ENCODE measurements at regions not wholly inside any gene's neighbourhood (a gene's known extent, or its start where the extent isn't known, plus 50 kb on each side); places are given as distances from the start of the nearest gene placed in this dataset.

DNA sequence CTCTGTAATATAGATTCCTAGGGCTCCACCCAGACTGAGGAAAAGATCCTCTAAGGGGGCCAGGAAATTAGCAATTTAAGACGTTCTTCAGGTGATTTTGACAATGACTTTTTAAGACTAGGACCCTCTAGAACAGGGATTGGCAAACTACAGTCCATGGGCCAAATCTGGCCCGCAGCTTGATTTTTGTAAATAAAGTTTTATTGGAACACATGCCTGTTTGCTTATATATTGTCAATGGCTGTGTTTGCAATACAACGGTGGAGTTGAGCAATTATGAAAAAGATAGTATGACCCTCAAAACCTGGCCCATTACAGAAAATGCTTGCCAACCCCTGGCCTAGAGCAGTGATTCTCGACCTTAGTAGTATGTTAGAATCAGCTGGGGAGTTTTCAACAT, 181.9 kb downstream of the SOX9 start:
- DNase-seq (ENCODE audit: low read depth), result no peak

DNA sequence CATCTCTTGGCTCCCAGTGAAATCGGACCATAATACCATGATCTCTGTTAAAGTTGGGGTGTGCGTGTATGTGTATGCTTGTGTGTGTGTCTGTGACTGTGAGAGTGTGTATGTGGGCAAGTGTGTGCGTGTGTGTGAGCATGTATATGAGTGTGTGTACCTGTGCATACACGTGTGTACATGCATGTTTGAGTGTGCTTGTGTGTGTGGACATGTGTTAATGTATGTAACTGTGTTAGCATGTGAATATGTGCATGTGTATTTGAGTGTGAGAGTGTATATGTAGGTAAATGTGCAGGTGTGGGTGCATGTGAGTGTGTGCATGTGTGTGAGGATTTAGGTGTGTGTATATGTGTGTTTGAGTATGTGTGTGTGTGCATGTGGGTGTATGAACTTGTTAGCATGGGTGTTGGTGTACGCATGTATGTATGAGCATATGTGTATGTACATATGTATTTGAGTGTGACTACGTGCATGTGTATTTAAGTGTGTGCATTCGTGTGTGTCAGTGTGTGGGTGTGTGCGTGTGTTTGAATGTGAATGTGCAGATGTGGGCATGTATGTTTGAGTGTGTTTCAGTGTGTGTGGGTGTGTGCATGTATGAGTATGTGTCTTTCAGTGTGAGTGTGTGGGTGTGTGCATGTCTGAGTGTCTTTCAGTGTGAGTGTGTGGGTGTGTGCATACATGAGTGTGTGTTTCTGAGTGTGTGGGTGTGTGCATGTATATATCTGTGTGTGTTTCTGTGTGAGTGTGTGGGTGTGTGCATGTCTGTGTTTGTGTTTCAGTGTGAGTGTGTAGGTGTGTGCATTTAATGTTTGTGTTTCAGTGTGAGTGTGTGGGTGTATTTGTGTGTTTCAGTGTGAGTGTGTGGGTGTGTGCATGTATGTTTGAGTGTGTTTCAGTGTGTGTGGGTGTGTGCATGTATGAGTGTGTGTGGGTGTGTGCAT, 183.2 kb downstream of the SOX9 start:
- no peak for DNase-seq (ENCODE audit: low read depth)

DNA sequence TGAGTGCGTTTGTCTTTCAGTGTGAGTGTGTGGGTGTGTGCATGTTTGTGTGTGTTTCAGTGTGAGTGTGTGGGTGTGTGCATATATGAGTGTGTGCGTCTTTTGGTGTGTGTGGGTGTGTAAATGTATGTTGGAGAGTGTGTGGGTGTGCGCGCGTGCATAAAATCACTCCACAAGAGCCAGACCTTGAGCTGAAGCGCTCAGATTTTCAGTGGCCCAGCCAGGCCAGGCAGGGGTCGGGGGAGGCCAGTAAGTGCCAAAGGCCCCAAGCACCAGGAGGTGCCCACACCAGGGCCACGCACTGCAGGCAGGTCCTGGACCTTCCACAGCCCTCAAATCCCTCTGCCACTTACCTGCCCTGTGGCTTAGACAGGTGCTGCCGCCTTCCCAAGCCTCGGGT, 184.0 kb downstream of the SOX9 start:
- DNase-seq (ENCODE audit: low read depth), result no peak

GRCh38 chr17:72305472-72305871, 184.7 kb downstream of the SOX9 start:
- DNase-seq (ENCODE audit: low read depth), result no peak

DNA sequence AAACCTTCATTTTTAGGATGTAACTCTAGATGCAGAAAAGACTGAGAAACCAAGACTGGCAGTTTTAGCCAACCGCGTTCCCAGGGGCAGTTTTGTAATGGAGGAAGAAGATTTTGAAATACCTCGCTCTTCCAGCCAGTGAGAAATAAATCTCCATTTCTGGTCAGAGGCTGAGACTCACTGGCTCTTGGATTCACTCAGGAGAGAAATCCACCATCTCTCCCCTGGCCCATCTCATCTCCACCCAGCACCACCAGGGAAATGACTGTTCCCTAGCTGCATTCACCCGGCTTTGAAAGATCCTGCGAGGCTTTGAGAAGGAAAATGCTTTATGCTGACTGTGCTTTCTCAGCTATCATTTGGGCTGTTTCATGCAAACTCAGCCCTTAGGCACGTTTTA, 185.2 kb downstream of the SOX9 start:
- no peak for DNase-seq (ENCODE audit: low read depth)

DNA sequence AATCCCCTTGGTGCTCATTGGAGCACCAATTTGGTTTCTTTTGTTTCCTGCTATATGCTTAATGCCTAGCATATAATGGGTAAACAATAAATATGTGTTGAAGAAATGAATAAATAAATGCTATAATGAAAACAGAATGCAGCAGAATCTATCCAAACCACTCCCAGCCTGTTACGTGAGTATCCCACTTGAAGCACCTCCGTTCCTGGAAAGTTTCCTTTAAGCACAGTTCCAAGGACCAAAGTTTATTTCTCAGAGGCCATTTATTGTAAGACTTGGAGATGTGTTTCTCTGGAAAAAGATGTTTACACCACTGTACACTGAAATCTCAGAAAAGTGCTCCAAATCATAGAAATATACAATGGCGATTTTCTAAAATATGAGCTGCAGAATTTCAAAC, 187.0 kb downstream of the SOX9 start:
- no peak for DNase-seq (ENCODE audit: low read depth)

GRCh38 chr17:72308744-72309385, 188.0 kb downstream of the SOX9 start:
- DNase-seq (ENCODE audit: low read depth), result no peak

DNA sequence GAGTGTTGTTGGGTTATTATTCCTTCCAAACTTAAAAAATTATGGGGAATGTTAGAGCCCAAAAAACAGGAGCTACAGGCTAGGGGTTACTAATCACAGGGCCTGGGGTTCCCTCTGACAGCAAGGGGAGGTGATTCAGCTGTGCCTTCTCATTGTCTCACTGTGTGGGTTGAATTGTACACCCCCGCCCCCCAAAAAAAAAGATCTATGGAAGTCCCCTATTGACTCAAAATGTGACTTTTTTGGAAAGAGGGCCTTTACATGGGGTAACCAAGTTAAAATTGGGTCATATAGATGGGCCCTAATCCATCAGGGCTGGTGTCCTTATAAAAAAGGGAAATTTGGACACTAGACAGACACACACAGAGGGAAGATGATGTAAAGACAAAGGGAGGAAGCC, 190.2 kb downstream of the SOX9 start:
- no peak for DNase-seq (ENCODE audit: low read depth)

GRCh38 chr17:72315122-72315913, 194.5 kb downstream of the SOX9 start:
- no peak for DNase-seq (ENCODE audit: low read depth)

GRCh38 chr17:72318131-72318530, 197.3 kb downstream of the SOX9 start:
- no peak for DNase-seq (ENCODE audit: low read depth)

DNA sequence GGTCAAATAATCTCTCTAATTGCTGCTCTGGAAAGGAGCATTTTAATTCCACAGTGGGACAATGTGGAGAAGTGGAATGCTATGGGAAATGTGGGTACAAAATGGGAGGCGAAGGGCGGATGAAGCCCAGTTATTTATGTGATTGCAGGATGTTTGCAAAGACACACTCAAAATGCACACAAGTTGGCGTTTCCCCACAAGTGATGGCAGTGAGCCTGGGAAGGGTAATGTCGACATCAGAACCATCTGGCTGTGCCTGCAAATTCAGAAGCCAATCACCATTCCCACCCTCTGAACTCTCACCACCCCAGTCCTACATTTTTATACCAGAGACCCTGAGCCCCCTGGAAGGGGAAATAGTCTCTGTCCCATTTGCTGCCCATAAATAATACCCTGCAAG, 201.1 kb downstream of the SOX9 start:
- no peak for DNase-seq (ENCODE audit: low read depth)

DNA sequence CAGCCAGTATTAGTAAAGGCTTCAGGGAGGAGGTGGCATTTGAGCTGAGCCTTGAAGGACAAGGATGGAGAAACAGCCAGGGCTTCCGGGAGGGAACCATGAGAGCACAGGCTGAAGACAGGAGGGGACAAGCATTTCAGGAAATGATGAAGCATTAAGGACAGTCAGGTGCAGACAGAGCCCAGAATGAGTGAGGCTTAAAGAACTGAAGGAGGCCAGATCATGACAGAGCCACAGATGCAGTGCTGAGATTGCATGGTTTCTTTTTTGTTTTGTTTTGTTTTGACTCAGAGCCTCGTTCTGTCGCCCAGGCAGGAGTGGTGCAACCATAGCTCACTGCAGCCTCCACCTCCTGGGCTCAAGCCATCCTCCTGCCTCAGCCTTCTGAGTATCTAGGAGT, 211.5 kb downstream of the SOX9 start:
- DNase-seq (ENCODE audit: low read depth), result no peak

DNA sequence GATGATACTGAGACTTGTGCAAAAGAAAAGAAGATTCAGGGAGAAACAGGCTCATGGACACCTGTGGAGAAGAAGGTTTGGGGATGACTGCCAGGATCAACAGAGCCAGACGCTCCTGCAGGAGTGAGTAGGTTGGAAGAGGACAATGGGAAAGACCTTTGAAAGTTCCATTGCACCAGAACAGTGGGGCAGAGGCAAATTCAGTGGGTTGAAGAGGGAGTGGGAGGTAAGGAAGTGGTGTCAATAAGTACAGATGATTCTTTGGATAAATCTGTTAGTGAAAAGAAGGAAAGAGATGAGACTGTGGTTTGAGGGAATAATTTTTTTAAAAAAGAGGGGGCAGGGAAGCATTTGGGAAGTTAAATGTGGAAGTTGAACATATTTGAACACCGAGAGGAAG, 212.8 kb downstream of the SOX9 start:
- DNase-seq (ENCODE audit: low read depth), result no peak

- DNase-seq (ENCODE audit: low read depth), result no peak
Observed at GRCh38 chr17:72334205-72334604, 213.4 kb downstream of the SOX9 start.

DNA sequence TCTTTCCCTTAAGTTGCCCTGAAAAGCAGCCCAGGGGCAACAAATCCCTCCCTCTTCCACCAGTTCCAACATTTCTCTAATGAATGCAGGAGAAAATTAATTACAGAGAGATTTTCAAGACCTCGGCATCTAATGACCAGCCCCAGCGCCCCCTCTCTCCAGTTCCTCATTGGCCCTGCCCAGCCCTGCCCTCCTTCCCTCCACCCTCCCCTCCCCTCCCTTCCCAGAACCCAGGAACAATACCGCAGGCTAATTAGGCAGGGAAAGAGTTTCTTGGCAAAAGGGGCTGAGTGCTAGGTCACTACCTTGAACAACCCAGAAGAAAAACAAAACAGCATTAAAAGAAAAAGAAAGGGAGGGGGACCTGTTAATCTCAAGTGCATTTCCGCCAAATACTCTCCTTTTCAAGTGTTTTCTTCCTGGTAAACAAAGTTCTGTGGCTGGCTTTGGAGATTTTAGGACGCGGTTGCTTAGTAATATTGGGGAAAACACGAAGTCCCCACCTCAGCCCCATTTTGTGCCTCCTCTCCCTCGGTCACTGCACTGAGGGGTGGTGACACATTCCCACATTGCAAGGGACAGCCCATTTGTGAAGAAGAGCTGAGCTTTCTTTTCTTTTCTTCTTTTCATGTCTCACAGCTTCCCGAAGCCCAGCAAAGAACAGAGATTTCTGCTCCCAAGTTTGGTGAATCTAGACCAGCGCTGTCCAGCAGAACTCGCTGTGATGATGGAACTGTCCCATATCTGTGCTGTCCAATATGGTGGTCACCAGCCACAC, 215.4 kb downstream of the SOX9 start:
- DNase-seq (ENCODE audit: low read depth), result no peak

DNA sequence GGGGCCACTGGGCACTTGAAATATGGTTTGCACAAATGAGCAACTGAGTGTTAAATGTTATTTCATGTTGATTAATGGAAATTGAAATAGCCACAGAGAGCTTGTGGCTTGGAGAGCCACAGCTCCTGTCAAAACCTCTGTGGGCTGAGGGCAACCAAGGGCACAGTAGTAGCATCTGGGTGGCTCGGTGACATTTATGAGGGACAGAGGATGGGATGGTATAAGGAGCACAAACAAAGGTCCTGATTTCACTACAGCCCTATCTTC, 215.9 kb downstream of the SOX9 start:
- no peak for DNase-seq (ENCODE audit: low read depth)

GRCh38 chr17:72338304-72338703, 217.5 kb downstream of the SOX9 start:
- DNase-seq (ENCODE audit: low read depth), result no peak

DNA sequence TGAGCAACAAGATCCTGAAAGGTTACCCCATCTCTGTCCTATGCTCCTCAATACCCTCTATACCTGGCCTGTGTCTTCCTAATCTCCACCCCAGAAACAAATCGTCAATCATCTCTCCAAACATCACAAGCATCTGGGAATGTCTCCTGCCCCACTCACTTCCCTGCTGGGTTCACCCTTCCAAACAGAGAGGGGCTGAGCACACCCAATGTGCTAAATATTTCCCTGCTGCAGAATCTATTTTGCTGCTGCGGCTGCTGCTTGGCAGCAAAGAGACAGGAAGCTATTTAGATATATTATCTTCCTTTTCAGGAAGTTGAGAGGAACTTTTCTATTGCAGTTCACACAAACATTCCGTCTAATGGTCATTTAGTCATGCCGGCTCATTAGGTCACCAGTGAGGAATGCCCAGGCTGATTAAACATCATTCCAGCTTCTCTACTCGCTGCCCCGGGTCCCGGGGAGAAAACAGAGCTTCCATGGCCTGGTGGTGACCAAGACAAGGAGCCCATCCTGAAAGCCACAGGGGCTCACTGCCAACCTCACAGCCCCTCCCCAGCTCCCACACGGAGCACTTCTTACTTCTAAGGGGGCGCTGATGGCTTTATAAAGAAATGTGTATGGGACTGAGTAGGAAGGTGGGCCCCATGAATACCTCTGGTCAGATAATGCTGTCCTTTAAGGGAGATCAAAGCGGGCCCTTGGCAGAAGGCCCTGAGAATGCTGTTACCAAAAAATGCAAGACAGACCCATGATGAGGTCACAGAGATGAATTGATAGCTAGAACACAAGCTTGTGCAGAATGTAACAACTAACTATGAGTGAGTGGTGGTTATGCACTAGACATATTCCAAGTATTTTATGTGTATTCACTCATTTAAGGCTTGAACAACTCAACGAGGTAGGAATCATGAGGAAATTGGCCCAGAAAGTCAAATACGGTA, 218.3 kb downstream of the SOX9 start:
- DNase-seq (ENCODE audit: low read depth), result no peak

- no peak for DNase-seq (ENCODE audit: low read depth)
Observed at GRCh38 chr17:72340836-72341235, 220.0 kb downstream of the SOX9 start.

DNA sequence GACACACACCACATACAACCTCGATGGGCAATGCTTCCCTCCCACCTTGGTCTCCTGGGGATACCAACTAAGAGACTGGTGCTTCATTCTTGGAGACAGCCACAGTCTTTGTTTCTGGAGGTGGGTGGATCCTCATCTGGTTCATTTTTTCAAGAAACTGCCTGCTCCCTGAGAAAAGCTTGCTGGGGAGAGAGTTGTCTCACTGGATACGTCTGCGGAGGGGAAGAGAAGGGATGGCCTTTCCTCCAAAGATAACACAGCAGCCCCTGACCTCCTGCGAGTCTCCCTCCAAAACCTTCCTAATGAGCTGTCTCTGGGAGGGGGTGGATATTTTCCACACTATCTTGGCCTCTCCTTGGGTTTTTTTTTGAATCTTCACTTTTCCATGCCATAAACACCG, 221.2 kb downstream of the SOX9 start:
- no peak for DNase-seq (ENCODE audit: low read depth)

All from stimulated activated CD8-positive, alpha-beta memory T cell treated with anti-CD3 and anti-CD28 coated beads, Interleukin-12 subunit alpha, Interleukin-12 subunit beta, amount 100 ng/mL, for 1 hour (primary cell).